SH-SY5Y (cell line): ENCODE measurements at regions not wholly inside any gene's neighbourhood (a gene's known extent, or its start where the extent isn't known, plus 50 kb on each side); places are given as distances from the start of the nearest gene placed in this dataset.

Experiments used
- GATA2 ChIP-seq: IDR thresholded peaks from 2 replicates; pipeline ENCODE4 v1.6.1; 2011; ENCODE audit warnings: mild to moderate bottlenecking, low read depth, low read length
- GATA3 ChIP-seq: IDR thresholded peaks from 2 replicates; pipeline ENCODE4 v1.6.1; 2011; ENCODE audit warnings: low read depth, mild to moderate bottlenecking, low read length, moderate library complexity

GRCh38 chr14:85344171-85344570 is 185.8 kb upstream of the FLRT2 start:
- TF ChIP-seq GATA2 (no peak), GATA3 (no peak)
